ENCODE measurements at regions not wholly inside any gene's neighbourhood (a gene's known extent, or its start where the extent isn't known, plus 50 kb on each side); places are given as distances from the start of the nearest gene placed in this dataset.

GRCh38 chr11:115561116-115561515 is 56.9 kb upstream of the CADM1 start:
- H3K27me3 ChIP-seq = no peaks in the 10 kb centered on the region
- intact Hi-C loops (cut with DNase I) = no loop called here
- TF ChIP-seq CTCF (IDR thresholded peaks at IDR 0.05) = no peak

GRCh38 chr11:115558635-115559034 is 54.4 kb upstream of the CADM1 start:
- H3K27me3 ChIP-seq = no peaks in the 10 kb centered on the region
- no peaks in the 10 kb centered on the region for H3K9me3 ChIP-seq
- no peak overlapping the region for H3K27ac ChIP-seq
- no peak for ATAC-seq
- no peaks in the 10 kb centered on the region for H3K4me1 ChIP-seq
- DNase-seq = no peak
- no peak for TF ChIP-seq CTCF (IDR thresholded peaks at IDR 0.05)
- intact Hi-C loops (cut with DNase I) = no loop called here
- H3K4me3 ChIP-seq = no peak overlapping the region
- no peaks in the 10 kb centered on the region for H3K36me3 ChIP-seq

More at GRCh38 chr11:115561116-115561515, 56.9 kb upstream of the CADM1 start:
- ATAC-seq (no peak), DNase-seq (no peak)
- no peaks in the 10 kb centered on the region for H3K36me3 ChIP-seq
- H3K4me1 ChIP-seq = no peaks in the 10 kb centered on the region
- H3K4me3 ChIP-seq = no peak overlapping the region
- no peaks in the 10 kb centered on the region for H3K9me3 ChIP-seq
- no peak overlapping the region for H3K27ac ChIP-seq

- no peak overlapping the region for H3K27ac ChIP-seq
- TF ChIP-seq CTCF (IDR thresholded peaks at IDR 0.05) = no peak
- no peak overlapping the region for H3K4me3 ChIP-seq
- ATAC-seq (no peak), DNase-seq (no peak)
- H3K36me3 ChIP-seq = no peaks in the 10 kb centered on the region
- intact Hi-C loops (cut with DNase I) = no loop called here
- no peaks in the 10 kb centered on the region for H3K4me1 ChIP-seq
- H3K27me3 ChIP-seq = no peaks in the 10 kb centered on the region
- H3K9me3 ChIP-seq = no peaks in the 10 kb centered on the region
Observed at GRCh38 chr11:115557681-115558080, 53.5 kb upstream of the CADM1 start.

DNA sequence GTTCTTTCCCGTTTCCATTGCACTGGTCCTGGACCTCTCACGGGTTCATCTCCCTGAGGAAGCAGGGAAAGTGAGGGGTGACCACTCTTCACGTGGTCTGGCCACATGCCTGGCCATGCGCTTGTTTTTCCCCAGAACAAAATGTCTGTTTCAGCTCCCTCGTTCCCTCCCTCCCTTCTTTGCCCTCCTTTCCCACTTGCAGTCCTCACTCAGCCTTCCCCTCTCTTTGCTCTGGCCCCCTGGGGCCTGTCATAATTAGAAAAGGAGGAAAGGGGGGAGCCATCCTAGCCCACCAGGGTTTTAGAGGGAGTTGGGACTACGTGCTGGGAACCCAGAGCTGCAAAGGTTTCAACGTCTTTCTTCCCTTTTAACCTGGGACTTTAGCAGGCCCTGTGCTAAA is 52.8 kb upstream of the CADM1 start:
- no peak for DNase-seq
- no peak for ATAC-seq
- Histone ChIP-seq H3K27me3 (no peaks in the 10 kb centered on the region), H3K27ac (no peak overlapping the region), H3K9me3 (no peaks in the 10 kb centered on the region), H3K4me3 (no peak overlapping the region), H3K36me3 (no peaks in the 10 kb centered on the region), H3K4me1 (no peaks in the 10 kb centered on the region)
- intact Hi-C loops (cut with DNase I) = no loop called here
- no peak for TF ChIP-seq CTCF (IDR thresholded peaks at IDR 0.05)

- Histone ChIP-seq H3K27ac (no peak overlapping the region), H3K36me3 (no peaks in the 10 kb centered on the region), H3K27me3 (no peaks in the 10 kb centered on the region), H3K9me3 (no peaks in the 10 kb centered on the region), H3K4me1 (no peaks in the 10 kb centered on the region), H3K4me3 (no peak overlapping the region)
- no peak for TF ChIP-seq CTCF (IDR thresholded peaks at IDR 0.05)
- ATAC-seq (no peak), DNase-seq (no peak)
- intact Hi-C loops (cut with DNase I) = no loop called here
Observed at GRCh38 chr11:115555336-115556090, 51.3 kb upstream of the CADM1 start.
